Thyroid gland (tissue), 4 donors: ENCODE measurements at regions not wholly inside any gene's neighbourhood (a gene's known extent, or its start where the extent isn't known, plus 50 kb on each side); places are given as distances from the start of the nearest gene placed in this dataset.

Experiments used
- DNase-seq, 2 donors: peaks; one replicate each; pipeline ENCODE4 v3.0.0-alpha.2; 2019
- H3K27ac ChIP-seq, 3 donors: fragments of 200-600 bp; sonication (generic); 1 replicate in 2 of 3; 2 replicates in 1 of 3; pipeline ENCODE4 v1.5.1; 2016 to 2019; ENCODE audit warnings: mild to moderate bottlenecking in 1 of 3, moderate library complexity in 1 of 3
- H3K27me3 ChIP-seq: fragments of 200-600 bp; sonication (generic); one replicate; pipeline ENCODE4 v1.5.1; 2019
- H3K36me3 ChIP-seq, 2 donors: fragments of 200-600 bp; sonication (generic); one replicate each; pipeline ENCODE4 v1.5.1; 2016 to 2019
- H3K4me1 ChIP-seq, 2 donors: fragments of 200-600 bp; sonication (generic); one replicate each; pipeline ENCODE4 v1.5.1; 2017 to 2019
- H3K4me3 ChIP-seq, 3 donors: fragments of 200-600 bp; sonication (generic); replicated peaks in 1 of 3; 1 replicate in 2 of 3; 2 replicates in 1 of 3; pipeline ENCODE4 v1.5.1; 2016; ENCODE audit warnings: mild to moderate bottlenecking in 1 of 3
- H3K9me3 ChIP-seq: fragments of 200-600 bp; sonication (generic); one replicate; pipeline ENCODE4 v1.5.1; 2017
- POLR2A ChIP-seq, 2 donors: fragments of 450-650 bp; IDR thresholded peaks; one replicate each; pipeline ENCODE4 v1.6.1; 2017; ENCODE audit warnings: antibody characterized with exemption in 2 of 2, mild to moderate bottlenecking in 2 of 2, moderate library complexity in 1 of 2
- WGBS, 2 donors: methylation state at CpG; one replicate each; pipeline ENCODE4 v1.1.5; 2017; 5-methylcytosine and 5-hydroxymethylcytosine counted together
- intact Hi-C: fragments of 100-400 bp; cut with DNase I; formaldehyde crosslinking; loops from one replicate; pipeline ENCODE4 v1.15.1; 2023
- TF ChIP-seq, protein P1 (sequence below), 6 experiments: fragments of 200-600 bp in 3 of 6; fragments of 450-650 bp in 3 of 6; sonication (generic) in 3 of 6; IDR thresholded peaks; one replicate each; pipeline ENCODE4 v1.5.1; 2016 to 2019; ENCODE audit warnings: antibody characterized with exemption in 6 of 6, mild to moderate bottlenecking in 2 of 6, inconsistent platforms in 1 of 6, moderate library complexity in 1 of 6

- TF ChIP-seq POLR2A (IDR thresholded peaks at IDR 0.05) = no peak
- TF ChIP-seq, protein P1, sequence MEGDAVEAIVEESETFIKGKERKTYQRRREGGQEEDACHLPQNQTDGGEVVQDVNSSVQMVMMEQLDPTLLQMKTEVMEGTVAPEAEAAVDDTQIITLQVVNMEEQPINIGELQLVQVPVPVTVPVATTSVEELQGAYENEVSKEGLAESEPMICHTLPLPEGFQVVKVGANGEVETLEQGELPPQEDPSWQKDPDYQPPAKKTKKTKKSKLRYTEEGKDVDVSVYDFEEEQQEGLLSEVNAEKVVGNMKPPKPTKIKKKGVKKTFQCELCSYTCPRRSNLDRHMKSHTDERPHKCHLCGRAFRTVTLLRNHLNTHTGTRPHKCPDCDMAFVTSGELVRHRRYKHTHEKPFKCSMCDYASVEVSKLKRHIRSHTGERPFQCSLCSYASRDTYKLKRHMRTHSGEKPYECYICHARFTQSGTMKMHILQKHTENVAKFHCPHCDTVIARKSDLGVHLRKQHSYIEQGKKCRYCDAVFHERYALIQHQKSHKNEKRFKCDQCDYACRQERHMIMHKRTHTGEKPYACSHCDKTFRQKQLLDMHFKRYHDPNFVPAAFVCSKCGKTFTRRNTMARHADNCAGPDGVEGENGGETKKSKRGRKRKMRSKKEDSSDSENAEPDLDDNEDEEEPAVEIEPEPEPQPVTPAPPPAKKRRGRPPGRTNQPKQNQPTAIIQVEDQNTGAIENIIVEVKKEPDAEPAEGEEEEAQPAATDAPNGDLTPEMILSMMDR (IDR thresholded peaks at IDR 0.05) = no peak
- WGBS, 2 donors = 72 to 76% methylated on average over 5 of the region's 5 CpGs
- Histone ChIP-seq H3K27me3 (no peaks in the 10 kb centered on the region), H3K27ac (no peak overlapping the region), H3K9me3 (no peaks in the 10 kb centered on the region), H3K36me3 (no peaks in the 10 kb centered on the region), H3K4me3 (no peak overlapping the region), H3K4me1 (no peaks in the 10 kb centered on the region)
- intact Hi-C loops = no loop called here
- no peak for DNase-seq
Measured at GRCh38 chr4:30461218-30461617, 259.0 kb upstream of the PCDH7 start.

DNA sequence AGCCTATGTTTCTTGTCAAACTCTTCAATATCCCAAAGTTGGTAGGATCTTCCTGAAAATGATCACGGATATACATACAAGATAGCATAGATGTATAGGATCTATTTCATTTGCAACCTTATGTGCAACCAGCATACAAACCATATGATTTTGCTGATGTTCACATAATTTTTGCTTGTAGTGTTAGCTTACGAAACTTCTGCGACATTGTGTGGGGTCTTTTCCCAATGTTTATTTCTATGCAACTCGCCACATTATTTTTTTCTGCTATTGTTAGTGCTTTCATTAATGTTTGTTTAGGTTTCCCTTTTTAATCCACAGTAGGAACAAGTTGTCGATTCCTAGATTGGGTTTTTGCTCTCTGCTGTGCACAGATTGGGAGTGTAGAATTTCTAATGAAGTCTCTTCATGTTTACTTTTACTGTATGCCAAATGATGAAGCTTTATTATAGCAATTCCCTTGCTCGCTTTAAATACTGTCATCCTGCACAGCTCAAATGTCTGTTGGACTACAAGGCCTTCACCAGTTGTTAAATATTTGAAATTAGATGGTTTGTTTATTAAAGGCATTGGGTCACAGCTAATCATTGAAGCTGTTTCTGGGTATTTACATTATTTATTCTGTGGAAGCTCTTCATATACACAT lies 257.6 kb upstream of the PCDH7 start:
- 92% methylated on average over 6 of the region's 6 CpGs for WGBS, 2 donors
- intact Hi-C loops = no loop called here
- no peaks in the 10 kb centered on the region for H3K36me3 ChIP-seq

GRCh38 chr4:30471861-30472260 lies 248.3 kb upstream of the PCDH7 start:
- intact Hi-C loops = no loop called here
- Histone ChIP-seq H3K27me3 (no peaks in the 10 kb centered on the region), H3K27ac (no peak overlapping the region), H3K9me3 (no peaks in the 10 kb centered on the region), H3K4me1 (no peaks in the 10 kb centered on the region), H3K4me3 (no peak overlapping the region), H3K36me3 (no peaks in the 10 kb centered on the region)
- 85 to 88% methylated on average over 3 of the region's 3 CpGs for WGBS, 2 donors
- no peak for TF ChIP-seq POLR2A (IDR thresholded peaks at IDR 0.05)
- no peak for DNase-seq

More for the DNA sequence above, 257.6 kb upstream of the PCDH7 start:
- no peaks in the 10 kb centered on the region for H3K9me3 ChIP-seq
- no peak overlapping the region for H3K27ac ChIP-seq
- no peaks in the 10 kb centered on the region for H3K27me3 ChIP-seq
- no peak for DNase-seq
- no peak overlapping the region for H3K4me3 ChIP-seq
- TF ChIP-seq POLR2A (IDR thresholded peaks at IDR 0.05) = no peak
- TF ChIP-seq, protein P1 (IDR thresholded peaks at IDR 0.05) = no peak
- H3K4me1 ChIP-seq = no peaks in the 10 kb centered on the region

GRCh38 chr4:30473225-30473624 lies 246.9 kb upstream of the PCDH7 start:
- DNase-seq = no peak
- WGBS, 2 donors = 62 to 66% methylated on average over 2 of the region's 2 CpGs
- Histone ChIP-seq H3K4me1 (no peaks in the 10 kb centered on the region), H3K36me3 (no peaks in the 10 kb centered on the region), H3K4me3 (no peak overlapping the region), H3K9me3 (no peaks in the 10 kb centered on the region), H3K27me3 (no peaks in the 10 kb centered on the region), H3K27ac (no peak overlapping the region)
- intact Hi-C loops = no loop called here
- TF ChIP-seq, protein P1 (IDR thresholded peaks at IDR 0.05) = no peak
- TF ChIP-seq POLR2A (IDR thresholded peaks at IDR 0.05) = no peak

DNA sequence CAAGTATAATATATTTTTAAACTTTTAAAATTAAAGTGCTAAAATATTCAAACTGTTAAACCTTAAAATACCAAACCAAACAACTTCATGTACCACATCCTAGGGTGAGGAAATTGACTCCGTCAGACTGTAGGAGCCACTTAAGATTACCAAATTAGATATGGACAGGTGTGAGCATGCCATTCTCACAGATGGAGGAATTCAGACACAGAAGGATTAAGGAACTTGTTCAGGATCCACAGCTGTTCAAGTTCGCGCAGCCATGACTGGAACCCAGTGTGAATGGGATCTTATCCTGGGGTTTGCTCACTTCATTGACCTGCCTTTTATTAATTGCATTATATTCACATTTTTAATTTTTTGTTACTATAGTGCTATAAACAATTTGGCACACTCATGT lies 224.9 kb upstream of the PCDH7 start:
- intact Hi-C loops = no loop called here
- DNase-seq = no peak
- WGBS, 2 donors = 74 to 79% methylated on average over 3 of the region's 3 CpGs
- Histone ChIP-seq H3K36me3 (no peaks in the 10 kb centered on the region), H3K27ac (no peak overlapping the region), H3K27me3 (no peaks in the 10 kb centered on the region), H3K4me3 (no peak overlapping the region), H3K4me1 (no peaks in the 10 kb centered on the region), H3K9me3 (no peaks in the 10 kb centered on the region)
- TF ChIP-seq POLR2A (IDR thresholded peaks at IDR 0.05) = no peak
- TF ChIP-seq, protein P1 (IDR thresholded peaks at IDR 0.05) = no peak
